ENCODE measurements at regions not wholly inside any gene's neighbourhood (a gene's known extent, or its start where the extent isn't known, plus 50 kb on each side); places are given as distances from the start of the nearest gene placed in this dataset.

DNA sequence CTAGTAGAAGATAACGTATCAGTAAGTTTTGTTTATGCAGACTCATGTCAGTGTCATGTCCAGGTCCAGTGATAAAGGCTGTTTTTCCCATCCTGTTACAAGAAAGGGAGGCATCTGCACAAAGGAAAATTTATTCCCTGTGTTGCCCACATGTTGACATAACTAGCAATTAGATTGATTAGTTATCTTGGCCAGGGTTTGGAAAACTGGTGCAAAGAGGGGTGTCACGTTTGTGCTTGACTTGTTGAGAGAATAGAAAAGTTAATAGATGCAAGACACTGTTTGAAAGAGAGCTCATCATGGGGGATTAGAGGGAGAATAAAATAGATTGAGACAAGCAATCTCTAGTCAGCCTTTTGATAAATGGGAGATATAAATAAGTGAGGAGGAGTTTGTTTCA is 1357.0 kb upstream of the AGA start:
- DNase-seq (ENCODE audit: low read depth), result no peak

DNA sequence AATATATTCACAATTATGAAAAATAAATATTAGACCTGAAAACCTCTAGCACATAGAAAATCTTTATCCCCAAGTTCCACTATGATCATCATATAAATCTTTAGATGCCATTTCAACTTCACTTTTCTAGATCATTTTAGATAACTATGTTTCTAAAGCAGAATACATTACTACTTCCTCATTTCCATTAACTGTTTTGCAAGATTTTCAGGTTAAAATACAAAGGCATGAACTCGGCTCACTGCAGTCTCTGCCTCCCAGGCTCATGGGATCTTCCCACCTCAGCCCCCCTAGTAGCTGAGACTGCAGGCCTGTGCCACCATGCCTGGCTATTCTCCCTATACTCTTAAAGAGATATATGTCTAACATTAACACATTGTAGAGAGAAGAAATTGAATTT is 1365.9 kb upstream of the AGA start:
- DNase-seq (ENCODE audit: low read depth), result no peak

DNA sequence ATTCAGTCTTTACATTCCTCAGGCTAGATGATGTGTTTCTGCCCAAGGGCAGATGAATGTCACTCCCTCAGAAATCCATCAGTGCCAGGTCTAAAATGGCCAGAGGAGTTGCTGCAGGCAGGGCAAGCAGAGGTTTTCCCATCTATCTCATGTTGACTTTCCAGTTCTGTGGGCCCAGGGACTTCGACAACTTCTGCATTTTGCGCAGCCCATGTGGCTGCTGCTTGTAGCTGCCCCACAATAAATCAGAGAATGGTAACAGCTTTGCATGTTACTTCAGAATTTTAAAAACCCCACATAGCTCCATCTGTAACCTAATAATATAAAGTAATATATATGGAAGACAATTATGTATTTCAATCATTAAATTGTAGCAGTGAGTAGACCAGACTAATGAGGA is 1367.7 kb upstream of the AGA start:
- DNase-seq (ENCODE audit: low read depth), result no peak

DNA sequence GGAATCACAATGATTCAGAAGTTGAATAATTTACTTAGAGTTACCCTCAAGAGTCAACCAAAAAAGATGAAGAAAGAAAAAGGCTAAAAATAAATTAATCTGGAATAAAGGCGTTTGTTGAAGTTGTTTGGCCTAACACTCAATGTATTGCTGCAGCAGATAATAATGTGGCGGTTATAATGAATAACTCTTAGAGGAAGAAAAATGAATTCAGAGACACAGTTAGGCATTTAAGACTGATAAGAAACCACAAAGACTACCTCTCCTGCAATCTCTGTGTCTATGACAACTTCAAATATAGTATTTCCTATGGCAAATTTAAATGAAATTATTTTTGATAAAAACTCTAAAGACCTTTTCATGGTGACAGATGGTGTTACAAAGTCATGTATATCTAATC is 1369.1 kb upstream of the AGA start:
- no peak for DNase-seq (ENCODE audit: low read depth)

DNA sequence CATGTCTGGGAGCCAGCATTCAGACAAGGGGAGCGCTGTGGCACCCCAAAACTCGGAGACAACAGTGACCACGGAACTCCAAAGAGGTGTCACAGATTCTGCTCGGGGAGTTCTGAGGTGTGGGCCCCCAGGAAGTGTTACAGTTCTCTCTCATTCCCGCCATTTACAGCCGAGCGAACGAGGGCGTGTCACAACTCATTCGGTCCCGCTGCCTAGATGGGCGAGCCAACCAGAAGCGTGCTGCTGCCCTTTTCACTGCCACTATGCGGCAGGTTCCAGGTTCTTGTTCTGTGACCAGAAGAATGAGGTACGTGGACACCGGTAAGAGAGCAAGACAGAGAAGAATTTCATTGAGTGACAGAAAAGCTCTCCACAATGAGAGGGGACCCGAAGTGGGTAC is 1370.6 kb upstream of the AGA start:
- DNase-seq (ENCODE audit: low read depth), result no peak

DNA sequence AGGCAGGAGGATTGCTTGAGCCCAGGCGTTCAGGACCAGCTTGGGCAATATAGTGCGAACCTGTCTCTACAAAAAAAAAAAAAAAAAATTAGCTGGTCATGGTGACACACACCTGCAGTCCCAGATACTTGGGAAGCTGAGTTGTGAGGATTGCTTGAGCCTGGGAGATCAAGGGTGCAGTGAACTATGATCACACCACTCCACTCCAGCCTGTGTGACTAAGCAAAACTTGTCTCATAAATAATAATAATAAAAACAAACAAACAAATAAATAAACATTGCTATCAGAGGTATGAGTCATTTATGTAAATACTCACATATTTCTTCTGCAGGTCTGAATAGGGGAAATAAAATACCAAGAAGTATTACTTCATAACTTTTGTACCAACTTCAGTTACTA is 1372.7 kb upstream of the AGA start:
- no peak for DNase-seq (ENCODE audit: low read depth)

DNA sequence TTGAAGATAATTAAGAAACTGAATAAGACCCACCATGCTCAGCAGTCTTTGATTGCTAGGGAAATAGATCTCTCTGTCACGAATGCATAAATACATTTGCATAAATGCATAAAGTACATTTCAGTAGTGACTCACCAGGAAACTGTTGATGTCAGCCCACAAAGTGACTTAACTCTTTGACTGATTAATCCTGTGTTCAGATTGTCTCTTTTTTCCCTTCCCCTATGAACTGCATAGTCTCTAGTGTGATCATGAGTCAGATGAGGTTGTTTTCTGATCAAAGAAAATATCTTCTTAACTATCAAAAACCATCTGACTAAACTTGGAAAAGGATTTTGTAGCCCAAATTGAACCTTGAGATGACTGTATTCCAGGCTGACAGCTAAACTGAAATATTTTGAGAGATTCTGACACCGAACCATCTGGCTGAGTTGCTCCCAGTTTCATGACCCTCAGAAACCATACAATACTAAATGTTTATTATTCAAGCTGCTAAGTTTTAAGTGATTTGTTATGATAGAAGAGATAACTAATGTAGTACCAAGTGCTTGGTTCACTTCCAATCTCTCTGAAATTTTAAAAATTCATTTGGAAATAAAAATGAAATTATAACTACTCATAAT is 1381.5 kb upstream of the AGA start:
- no peak for DNase-seq (ENCODE audit: low read depth)

DNA sequence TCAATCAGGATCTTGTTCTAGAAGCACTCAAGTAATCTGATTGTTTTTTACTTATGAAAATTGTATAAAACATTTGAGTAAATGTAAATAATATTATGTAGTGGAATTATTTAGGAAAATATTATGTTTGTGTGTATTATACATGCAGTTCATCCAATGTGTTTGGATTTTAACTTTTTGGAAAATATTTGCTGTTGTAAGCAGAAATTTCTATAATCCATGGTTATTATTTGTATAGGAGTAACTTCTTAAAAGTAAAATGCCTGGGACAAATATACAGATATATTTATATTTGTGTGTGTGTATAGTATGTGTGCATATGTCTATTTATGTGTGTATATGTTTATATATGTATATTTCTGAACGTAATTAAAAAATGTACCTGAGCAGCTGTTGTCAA is 1394.6 kb upstream of the AGA start:
- no peak for DNase-seq (ENCODE audit: low read depth)

DNA sequence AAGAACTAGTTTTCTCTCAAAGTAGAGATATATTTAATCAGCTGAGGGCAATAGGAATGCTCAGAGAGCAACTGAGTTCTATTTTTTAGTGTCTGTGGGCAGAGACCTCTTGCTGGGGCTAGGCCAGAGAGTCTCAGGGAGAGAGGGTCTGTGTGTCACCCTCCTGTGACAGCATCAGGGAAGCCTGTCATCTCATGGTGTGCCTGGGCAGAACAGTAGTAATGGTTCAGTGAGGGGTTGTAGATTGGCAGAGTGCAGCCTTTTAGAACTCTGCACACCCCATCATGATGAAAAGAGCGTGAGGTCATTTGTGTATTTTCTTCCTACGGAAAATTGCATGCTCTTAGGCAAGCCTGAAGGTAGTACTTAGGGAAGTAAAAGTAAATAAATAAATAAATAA is 1396.5 kb upstream of the AGA start:
- no peak for DNase-seq (ENCODE audit: low read depth)

DNA sequence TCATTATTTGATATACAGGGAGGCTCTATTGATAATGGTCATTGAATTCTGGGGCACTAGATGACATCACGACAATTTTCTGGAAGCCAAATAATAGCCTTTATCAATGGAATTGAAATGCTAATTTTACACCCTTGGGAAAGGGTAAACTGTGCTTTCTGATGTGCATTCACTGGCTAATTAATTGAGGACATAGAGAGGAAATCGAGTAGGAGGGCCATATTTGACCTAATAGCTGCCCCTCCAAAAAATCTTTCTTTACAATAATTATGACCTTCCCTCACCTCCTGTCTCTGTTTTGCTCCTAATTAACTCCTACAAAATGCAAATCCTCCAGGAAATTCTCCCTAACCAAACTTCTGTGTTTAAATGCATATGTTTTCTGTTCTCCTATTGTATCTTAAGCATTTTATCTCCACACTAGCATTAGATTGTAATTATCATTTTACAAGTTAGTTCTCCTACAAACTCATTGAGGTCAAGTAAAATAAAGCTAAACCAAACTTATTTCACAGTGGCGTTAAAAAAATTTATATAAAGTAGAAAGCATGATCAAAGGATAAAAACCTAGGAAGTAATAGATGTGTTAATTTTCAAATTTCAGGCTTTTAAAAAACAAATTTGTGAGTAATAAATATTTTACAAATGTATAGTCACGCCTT is 1414.0 kb upstream of the AGA start:
- no peak for DNase-seq (ENCODE audit: low read depth)

DNA sequence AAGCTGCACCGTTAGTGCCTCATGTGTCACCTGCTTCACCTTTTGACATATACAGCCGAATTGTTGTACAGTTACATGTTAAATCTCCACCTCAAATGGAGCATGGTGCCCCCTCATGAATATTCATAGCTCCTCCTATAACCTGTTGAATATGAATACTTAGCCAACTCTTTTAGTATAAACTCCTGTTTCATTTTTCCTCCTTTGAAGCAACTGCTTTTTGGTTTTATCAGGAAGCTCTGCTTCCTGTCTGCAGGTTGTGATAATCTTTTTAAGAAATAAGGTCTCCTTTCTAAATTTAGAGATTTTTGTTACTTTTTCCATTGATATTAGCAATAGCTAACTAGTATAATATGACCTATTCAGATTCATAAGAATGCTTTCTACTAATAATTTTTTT is 1429.2 kb upstream of the AGA start:
- DNase-seq (ENCODE audit: low read depth), result no peak

DNA sequence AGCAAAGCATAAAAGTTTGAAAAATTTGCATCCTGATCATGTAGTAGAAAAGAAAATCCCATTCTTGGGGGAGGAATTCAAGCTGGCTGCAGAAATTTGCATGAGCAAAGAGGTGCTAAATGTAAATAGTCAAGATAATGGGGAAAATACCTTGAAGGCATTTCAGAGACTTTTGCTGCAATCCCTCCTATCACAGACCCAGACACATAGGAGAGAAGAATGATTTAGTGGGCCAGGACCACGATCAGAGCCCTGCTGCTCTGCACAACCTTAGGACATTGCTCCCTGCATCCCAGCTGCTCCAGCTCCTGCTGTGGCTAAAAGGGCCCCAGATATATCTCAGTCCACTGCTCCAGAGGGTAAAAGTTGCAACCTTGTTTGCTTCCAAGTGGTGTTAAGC is 1439.7 kb upstream of the AGA start:
- DNase-seq (ENCODE audit: low read depth), result no peak

DNA sequence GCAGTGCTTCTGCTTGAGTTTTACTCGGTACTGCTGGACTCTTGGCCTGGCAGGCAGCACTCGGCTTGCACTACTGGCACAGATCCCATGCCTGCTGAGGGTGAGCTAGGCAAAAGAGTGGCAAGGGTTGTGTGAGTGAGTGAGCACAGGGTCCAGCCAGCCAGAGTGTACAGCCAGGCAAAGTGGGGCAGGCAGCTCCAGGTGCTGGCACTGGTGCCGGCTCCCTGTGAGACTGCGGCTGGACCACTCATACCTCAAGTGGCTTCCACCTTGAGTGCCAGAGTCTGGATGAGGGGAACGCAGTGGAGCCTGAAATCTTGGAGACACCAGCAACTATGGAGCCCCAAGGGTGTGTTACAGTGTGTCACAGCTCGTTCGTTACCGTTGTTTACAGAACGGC is 1451.9 kb upstream of the AGA start:
- no peak for DNase-seq (ENCODE audit: low read depth)

DNA sequence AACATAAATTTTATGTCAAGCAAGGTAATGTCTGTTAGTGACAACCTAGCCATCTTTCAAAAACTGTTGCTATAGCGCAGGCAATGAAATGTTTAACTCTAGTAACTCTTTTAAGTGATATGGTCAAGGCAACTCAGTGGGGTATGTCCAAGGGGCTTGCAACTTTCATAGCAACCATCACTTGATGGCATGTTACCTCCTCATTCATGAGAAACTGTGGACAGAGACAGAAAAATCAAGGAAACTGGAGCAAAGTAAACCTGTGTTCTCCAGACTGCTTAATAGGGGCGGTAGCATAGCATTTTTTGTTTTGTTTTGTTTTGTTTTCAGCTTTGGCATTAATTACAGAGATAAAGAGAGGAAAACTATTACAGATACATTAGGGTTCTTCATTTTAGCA is 1456.8 kb upstream of the AGA start:
- no peak for DNase-seq (ENCODE audit: low read depth)

DNA sequence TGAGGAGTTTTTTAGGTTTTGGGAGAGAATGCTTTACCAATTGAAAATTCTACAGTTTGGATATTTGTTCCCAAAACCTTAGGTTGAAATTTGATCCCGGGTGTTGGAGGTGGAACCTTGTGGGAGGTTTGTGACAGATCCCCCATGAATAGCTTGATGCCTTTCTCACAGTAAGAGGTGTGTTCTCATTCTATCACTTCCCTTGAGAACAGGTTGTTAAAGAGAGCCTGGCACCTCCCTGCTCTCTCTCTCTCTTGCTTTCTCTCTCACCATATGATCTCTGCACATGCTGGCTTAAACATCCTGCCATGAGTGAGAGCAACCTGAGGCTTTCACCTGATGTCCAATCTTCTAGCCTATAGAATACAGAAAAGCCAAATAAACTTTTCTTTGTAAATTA is 1475.5 kb upstream of the AGA start:
- no peak for DNase-seq (ENCODE audit: low read depth)

DNA sequence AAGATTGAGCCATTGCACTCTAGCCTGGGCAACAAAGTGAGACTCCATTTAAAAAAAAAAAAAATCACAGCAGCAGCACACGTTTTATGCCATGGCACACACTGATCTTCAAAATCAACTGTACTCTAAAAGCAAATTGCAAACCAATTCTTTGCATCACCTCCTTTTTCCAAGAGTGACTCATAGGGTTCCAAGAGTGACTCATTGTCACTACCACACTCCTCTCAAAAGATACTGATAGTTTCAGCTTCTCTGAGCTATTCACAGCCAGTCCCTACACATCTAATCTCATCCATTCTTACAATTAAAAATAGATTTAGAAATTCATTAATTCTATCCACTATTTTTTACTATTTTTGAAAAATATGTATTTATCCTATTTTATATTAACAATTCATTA is 1494.9 kb upstream of the AGA start:
- no peak for DNase-seq (ENCODE audit: low read depth)

DNA sequence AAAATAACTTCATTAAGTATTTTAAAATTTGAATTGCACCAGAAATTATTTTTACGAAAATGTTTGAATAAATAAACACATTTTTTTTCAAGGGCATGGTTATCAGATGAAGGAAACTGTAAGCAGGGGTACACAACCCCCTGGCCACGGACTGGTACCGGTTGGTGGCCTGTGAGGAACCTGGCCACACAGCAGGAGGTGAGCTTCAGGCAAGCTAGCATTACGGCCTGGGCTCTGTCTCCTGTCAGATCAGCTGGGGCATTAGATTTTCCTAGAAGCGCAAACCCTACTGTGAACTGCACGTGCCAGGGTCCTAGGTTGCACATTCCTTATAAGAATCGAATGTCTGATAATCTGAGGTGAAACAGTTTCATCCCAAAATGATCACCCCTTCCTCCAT is 1499.7 kb upstream of the AGA start:
- no peak for DNase-seq (ENCODE audit: low read depth)

DNA sequence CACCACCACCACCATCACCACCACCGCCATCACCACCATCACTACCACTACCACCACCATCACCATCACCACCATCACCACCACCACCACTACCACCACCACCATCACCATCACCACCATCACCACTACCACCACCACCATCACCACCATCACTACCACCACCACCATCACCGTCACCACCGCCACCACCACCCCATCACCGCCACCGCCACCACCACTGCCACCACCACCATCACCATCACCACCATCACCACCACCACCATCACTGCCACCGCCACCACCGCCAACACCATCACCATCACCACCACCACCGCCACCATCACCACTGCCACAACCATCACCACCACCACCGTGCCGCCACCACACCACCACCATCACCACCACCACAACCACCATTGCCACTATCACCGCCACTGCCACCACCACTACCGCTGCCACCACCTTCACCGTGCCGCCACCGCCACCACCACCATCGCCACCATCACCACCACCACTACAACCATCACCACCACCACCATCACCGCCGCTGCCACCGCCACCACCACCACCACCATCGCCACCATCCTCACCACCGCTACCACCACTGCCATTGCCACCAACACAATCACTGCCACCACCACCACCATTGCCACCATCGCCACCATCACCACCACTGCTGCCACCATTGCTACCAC is 1511.3 kb upstream of the AGA start:
- DNase-seq (ENCODE audit: low read depth), result no peak

DNA sequence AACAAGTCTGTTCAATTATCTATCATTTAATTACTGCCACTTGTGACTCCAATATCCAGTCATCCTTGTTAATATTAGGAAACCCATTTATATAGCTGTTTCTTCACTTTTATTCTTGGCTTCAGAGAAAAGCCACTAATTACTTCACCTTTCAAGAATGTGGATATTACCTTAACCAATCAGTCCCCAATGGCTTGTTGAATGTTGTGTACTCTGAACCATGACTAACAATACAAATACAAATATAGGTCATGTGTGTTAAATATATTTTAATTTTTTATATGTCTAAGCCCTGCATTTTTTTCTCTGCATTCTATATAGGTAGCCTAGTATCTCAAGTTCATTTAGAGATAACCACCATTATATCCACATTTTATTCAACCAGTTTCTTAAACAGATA is 1513.4 kb upstream of the AGA start:
- no peak for DNase-seq (ENCODE audit: low read depth)

DNA sequence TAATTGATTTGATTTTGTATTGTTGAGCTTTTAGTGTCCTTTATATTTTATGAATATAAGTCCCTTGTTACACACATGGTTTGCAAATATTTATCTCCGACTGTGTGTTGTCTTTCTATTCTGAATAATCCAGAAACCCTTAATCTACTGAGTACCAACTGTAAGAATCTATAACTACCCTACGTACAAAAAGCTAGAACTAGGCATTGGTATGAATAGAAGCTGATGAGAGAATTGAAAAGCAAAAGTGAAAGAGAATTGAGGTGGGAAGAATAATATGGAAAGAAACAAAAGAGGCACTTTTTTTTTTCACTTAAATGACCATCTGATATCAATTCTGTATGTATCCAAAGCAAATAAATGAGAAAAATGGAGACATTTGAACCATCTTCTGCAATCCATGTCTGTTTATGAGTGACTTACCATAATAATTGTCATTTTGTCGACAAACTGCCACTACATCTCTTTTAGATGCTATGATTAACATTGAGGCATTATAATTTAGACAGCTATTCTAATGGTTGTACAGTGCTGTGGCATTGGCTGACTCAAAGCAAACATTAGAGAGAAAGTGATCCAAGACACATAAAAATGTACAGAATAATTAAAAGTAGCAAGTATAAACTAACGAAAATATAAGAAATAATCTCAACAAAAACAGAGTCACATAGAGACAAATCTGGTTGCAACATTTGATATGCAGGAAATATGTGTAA is 1516.6 kb upstream of the AGA start:
- DNase-seq (ENCODE audit: low read depth), result no peak

DNA sequence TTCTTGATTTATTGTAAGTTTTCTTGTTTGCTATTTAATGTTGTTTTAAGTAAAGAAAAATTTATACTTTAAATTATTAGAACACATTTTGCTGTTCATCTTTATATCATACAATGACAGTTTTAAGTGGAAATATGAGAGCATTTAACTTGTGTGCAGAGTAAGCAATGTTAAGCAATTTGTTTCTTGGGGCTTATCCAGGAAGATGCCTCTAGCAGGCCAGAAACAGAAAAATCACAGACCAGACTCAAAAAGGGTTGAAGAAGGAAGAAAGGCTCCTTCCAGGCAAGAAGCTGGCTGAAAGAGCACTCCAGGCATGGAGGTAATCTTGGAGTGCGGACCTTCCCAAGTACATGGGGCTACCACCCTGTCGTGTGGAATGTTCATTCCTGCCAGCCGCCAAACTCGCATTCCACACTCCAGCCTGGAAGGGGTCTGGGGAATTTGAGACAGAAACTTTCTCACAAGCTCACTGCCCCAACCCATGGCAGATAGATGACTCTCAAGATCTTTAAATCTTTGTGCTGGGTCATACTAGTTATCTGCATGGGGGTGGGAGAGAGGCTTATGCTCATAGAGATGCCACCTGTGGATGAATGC is 1521.3 kb upstream of the AGA start:
- no peak for DNase-seq (ENCODE audit: low read depth)

DNA sequence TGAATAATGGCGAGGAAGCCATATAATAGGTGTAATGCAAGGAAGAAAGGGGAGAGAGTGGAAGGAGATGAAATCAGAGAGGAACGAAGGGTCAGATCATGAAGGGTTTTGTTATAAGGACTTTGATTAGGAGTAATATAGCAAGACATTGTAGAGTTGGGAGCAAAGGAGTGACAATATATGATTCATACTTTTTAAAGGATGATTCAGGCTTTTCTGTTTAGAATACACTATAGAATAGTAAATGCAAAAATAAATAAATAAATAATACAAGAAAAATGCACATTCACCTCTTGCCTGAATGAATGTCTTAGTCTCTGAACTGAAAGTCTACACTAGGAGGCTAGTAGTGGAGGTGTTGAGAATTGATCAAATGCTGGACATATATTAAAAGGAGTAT is 1524.4 kb upstream of the AGA start:
- no peak for DNase-seq (ENCODE audit: low read depth)
